ENCODE measurements at regions not wholly inside any gene's neighbourhood (a gene's known extent, or its start where the extent isn't known, plus 50 kb on each side); places are given as distances from the start of the nearest gene placed in this dataset.
"Not testable (repeated sequence)": the region's sequence is repeated elsewhere in the genome, so short reads cannot be mapped to it uniquely, and the experiment has no call there.

- not testable (repeated sequence) for DNase-seq
Measured at GRCh38 chr1:148261684-148262083, 109.6 kb upstream of the NBPF11 start.

- DNase-seq: not testable (repeated sequence)
Measured at GRCh38 chr1:148257886-148258285, 105.8 kb upstream of the NBPF11 start.

- peak; percentile 5 for DNase-seq
Measured at GRCh38 chr1:148254611-148255429, 102.7 kb upstream of the NBPF11 start.

GRCh38 chr1:148253808-148254207, 101.7 kb upstream of the NBPF11 start:
- DNase-seq: not testable (repeated sequence)

- DNase-seq: not testable (repeated sequence)
Measured at GRCh38 chr1:148248798-148249197, 96.7 kb upstream of the NBPF11 start.

- DNase-seq: not testable (repeated sequence)
Measured at GRCh38 chr1:148246258-148246861, 94.3 kb upstream of the NBPF11 start.

- DNase-seq: not testable (repeated sequence)
Measured at GRCh38 chr1:148245843-148246242, 93.8 kb upstream of the NBPF11 start.

- DNase-seq: not testable (repeated sequence)
Measured at GRCh38 chr1:148245443-148245842, 93.4 kb upstream of the NBPF11 start.

- not testable (repeated sequence) for DNase-seq
Measured at GRCh38 chr1:148233250-148233649, 81.2 kb upstream of the NBPF11 start.

- not testable (repeated sequence) for DNase-seq
Measured at GRCh38 chr1:148228846-148229245, 76.8 kb upstream of the NBPF11 start.

GRCh38 chr1:148222399-148223159, 70.5 kb upstream of the NBPF11 start:
- DNase-seq: not testable (repeated sequence)

- not testable (repeated sequence) for DNase-seq
Measured at GRCh38 chr1:148221593-148221992, 69.5 kb upstream of the NBPF11 start.

GRCh38 chr1:148219229-148219628, 67.1 kb upstream of the NBPF11 start:
- not testable (repeated sequence) for DNase-seq

- DNase-seq: not testable (repeated sequence)
Measured at GRCh38 chr1:148211191-148211590, 59.1 kb upstream of the NBPF11 start.

GRCh38 chr1:148210624-148211023, 58.5 kb upstream of the NBPF11 start:
- DNase-seq: not testable (repeated sequence)

GRCh38 chr1:148210166-148210565, 58.1 kb upstream of the NBPF11 start:
- not testable (repeated sequence) for DNase-seq

- not testable (repeated sequence) for DNase-seq
Measured at GRCh38 chr1:148202013-148202412, 49.9 kb upstream of the NBPF11 start.
